Brain microvascular endothelial cell (primary cell): ENCODE measurements at regions not wholly inside any gene's neighbourhood (a gene's known extent, or its start where the extent isn't known, plus 50 kb on each side); places are given as distances from the start of the nearest gene placed in this dataset.

Source experiments
- DNase-seq: peaks from one replicate; pipeline ENCODE4 v3.0.0-alpha.2; 2020
- H3K27ac ChIP-seq: fragments of 250-450 bp; sonication (Bioruptor Pico); 2 replicates; pipeline ENCODE4 v1.5.1; 2020; ENCODE audit warnings: mild to moderate bottlenecking, moderate library complexity
- H3K27me3 ChIP-seq: fragments of 250-450 bp; sonication (Bioruptor Pico); replicated peaks from 2 replicates; pipeline ENCODE4 v1.5.1; 2020; ENCODE audit warnings: mild to moderate bottlenecking
- H3K36me3 ChIP-seq: fragments of 250-450 bp; sonication (Bioruptor Pico); replicated peaks from 2 replicates; pipeline ENCODE4 v1.5.1; 2020; ENCODE audit warnings: mild to moderate bottlenecking
- H3K4me3 ChIP-seq: 2 replicates; pipeline ENCODE4 v1.5.1; 2011; ENCODE audit warnings: low read depth, mild to moderate bottlenecking, control low read depth, low read length, moderate library complexity
- CTCF ChIP-seq: IDR thresholded peaks from 2 replicates; pipeline ENCODE4 v1.5.1; 2011; ENCODE audit warnings: low read depth, mild to moderate bottlenecking, moderate library complexity, low read length, control low read depth, inconsistent platforms; ENCODE audit errors: missing control alignments
- in situ Hi-C: cut with HindIII; loops from 2 replicates; pipeline ENCODE4 v1.10.0; 2017; ENCODE audit warnings: low sequenced_read_pairs, low pct_ligation_motif_present

- no peaks in the 10 kb centered on the region for H3K27me3 ChIP-seq
- no peaks in the 10 kb centered on the region for H3K36me3 ChIP-seq
- TF ChIP-seq CTCF = no peak
- H3K27ac ChIP-seq = no peak overlapping the region
- DNase-seq = no peak
- H3K4me3 ChIP-seq = no peak overlapping the region
- in situ Hi-C loops = no loop called here
Measured at GRCh38 chr1:98351561-98351960, 310.0 kb upstream of the SNX7 start.

GRCh38 chr1:98345417-98345816 lies 316.1 kb upstream of the SNX7 start:
- TF ChIP-seq CTCF = no peak
- no peak overlapping the region for H3K4me3 ChIP-seq
- in situ Hi-C loops = no loop called here
- H3K27ac ChIP-seq = no peak overlapping the region
- no peaks in the 10 kb centered on the region for H3K36me3 ChIP-seq
- H3K27me3 ChIP-seq = no peaks in the 10 kb centered on the region
- DNase-seq = no peak

GRCh38 chr1:98344731-98345130 lies 316.8 kb upstream of the SNX7 start:
- in situ Hi-C loops = no loop called here
- DNase-seq = no peak
- Histone ChIP-seq H3K36me3 (no peaks in the 10 kb centered on the region), H3K4me3 (no peak overlapping the region), H3K27ac (no peak overlapping the region), H3K27me3 (no peaks in the 10 kb centered on the region)
- no peak for TF ChIP-seq CTCF

GRCh38 chr1:98342566-98342965 lies 319.0 kb upstream of the SNX7 start:
- H3K36me3 ChIP-seq = no peaks in the 10 kb centered on the region
- no peak overlapping the region for H3K4me3 ChIP-seq
- in situ Hi-C loops = no loop called here
- H3K27ac ChIP-seq = no peak overlapping the region
- no peak for TF ChIP-seq CTCF
- DNase-seq = peak; percentile 9
- no peaks in the 10 kb centered on the region for H3K27me3 ChIP-seq

- in situ Hi-C loops = no loop called here
- peak; percentile 38 for DNase-seq
- Histone ChIP-seq H3K36me3 (no peaks in the 10 kb centered on the region), H3K27me3 (no peaks in the 10 kb centered on the region), H3K27ac (peak overlapping the region; percentile 32), H3K4me3 (no peak overlapping the region)
- TF ChIP-seq CTCF = no peak
Measured at GRCh38 chr1:98340511-98340910, 321.0 kb upstream of the SNX7 start.

- H3K4me3 ChIP-seq = no peak overlapping the region
Measured at GRCh38 chr1:98336472-98337083, 324.9 kb upstream of the SNX7 start.

More at GRCh38 chr1:98336472-98337083, 324.9 kb upstream of the SNX7 start:
- no peak overlapping the region for H3K27ac ChIP-seq
- in situ Hi-C loops = no loop called here
- H3K27me3 ChIP-seq = no peaks in the 10 kb centered on the region
- DNase-seq = no peak
- H3K36me3 ChIP-seq = no peaks in the 10 kb centered on the region
- no peak for TF ChIP-seq CTCF
